Osteocyte (in vitro differentiated cells): ENCODE measurements at regions not wholly inside any gene's neighbourhood (a gene's known extent, or its start where the extent isn't known, plus 50 kb on each side); places are given as distances from the start of the nearest gene placed in this dataset.

Experiments used
- DNase-seq: peaks from one replicate; pipeline ENCODE4 v3.0.0; 2021; ENCODE audit warnings: mixed read lengths; ENCODE audit not compliant: unreplicated experiment; ENCODE audit errors: extremely low spot score
- H3K27ac Mint-ChIP-seq: one replicate; pipeline ENCODE4 v1.8.0; 2021; ENCODE audit warnings: mild to moderate bottlenecking, mixed read lengths; ENCODE audit not compliant: unreplicated experiment
- H3K27me3 Mint-ChIP-seq: one replicate; pipeline ENCODE4 v1.8.0; 2021; ENCODE audit warnings: mixed read lengths; ENCODE audit not compliant: unreplicated experiment
- H3K36me3 Mint-ChIP-seq: one replicate; pipeline ENCODE4 v1.8.0; 2021; ENCODE audit warnings: mixed read lengths; ENCODE audit not compliant: unreplicated experiment
- H3K4me1 Mint-ChIP-seq: one replicate; pipeline ENCODE4 v1.8.0; 2021; ENCODE audit warnings: mixed read lengths; ENCODE audit not compliant: unreplicated experiment
- H3K4me3 Mint-ChIP-seq: one replicate; pipeline ENCODE4 v1.8.0; 2021; ENCODE audit warnings: mild to moderate bottlenecking, moderate library complexity, mixed read lengths; ENCODE audit not compliant: unreplicated experiment
- H3K9me3 Mint-ChIP-seq: one replicate; pipeline ENCODE4 v1.8.0; 2021; ENCODE audit warnings: mixed read lengths; ENCODE audit not compliant: unreplicated experiment
- TF ChIP-seq, protein P1 (sequence below): fragments of 200-600 bp; sonication (generic); IDR thresholded peaks from 2 replicates; pipeline ENCODE4 v1.5.0; 2021; ENCODE audit warnings: antibody characterized with exemption, mild to moderate bottlenecking, moderate library complexity

DNA sequence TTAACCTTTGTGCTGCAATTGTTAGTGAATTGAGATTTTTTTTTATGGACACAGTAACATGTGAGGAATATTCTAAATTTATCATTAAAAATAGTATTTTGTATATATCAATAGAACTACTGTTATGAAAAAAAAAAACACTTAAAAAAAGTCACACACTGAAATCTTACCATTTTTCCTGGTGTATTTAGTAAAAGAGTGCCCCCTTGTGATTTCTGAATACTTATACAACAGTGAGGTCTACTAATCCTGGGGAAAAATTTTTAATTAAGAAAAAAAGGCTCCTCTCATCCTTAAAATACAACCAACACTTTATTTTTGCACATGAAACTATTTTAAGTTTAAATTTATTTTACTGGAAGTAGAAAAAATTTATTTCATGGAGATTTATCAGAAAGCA is 56.4 kb upstream of the SPOCK3 start:
- no peak for DNase-seq
- Mint-ChIP-seq H3K27ac (no peak overlapping the region), H3K36me3 (no peaks in the 10 kb centered on the region), H3K9me3 (peaks cover 14% of the 10 kb centered on the region), H3K4me1 (no peaks in the 10 kb centered on the region), H3K27me3 (no peaks in the 10 kb centered on the region), H3K4me3 (no peak overlapping the region)
- TF ChIP-seq, protein P1, sequence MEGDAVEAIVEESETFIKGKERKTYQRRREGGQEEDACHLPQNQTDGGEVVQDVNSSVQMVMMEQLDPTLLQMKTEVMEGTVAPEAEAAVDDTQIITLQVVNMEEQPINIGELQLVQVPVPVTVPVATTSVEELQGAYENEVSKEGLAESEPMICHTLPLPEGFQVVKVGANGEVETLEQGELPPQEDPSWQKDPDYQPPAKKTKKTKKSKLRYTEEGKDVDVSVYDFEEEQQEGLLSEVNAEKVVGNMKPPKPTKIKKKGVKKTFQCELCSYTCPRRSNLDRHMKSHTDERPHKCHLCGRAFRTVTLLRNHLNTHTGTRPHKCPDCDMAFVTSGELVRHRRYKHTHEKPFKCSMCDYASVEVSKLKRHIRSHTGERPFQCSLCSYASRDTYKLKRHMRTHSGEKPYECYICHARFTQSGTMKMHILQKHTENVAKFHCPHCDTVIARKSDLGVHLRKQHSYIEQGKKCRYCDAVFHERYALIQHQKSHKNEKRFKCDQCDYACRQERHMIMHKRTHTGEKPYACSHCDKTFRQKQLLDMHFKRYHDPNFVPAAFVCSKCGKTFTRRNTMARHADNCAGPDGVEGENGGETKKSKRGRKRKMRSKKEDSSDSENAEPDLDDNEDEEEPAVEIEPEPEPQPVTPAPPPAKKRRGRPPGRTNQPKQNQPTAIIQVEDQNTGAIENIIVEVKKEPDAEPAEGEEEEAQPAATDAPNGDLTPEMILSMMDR = peak; percentile 34

DNA sequence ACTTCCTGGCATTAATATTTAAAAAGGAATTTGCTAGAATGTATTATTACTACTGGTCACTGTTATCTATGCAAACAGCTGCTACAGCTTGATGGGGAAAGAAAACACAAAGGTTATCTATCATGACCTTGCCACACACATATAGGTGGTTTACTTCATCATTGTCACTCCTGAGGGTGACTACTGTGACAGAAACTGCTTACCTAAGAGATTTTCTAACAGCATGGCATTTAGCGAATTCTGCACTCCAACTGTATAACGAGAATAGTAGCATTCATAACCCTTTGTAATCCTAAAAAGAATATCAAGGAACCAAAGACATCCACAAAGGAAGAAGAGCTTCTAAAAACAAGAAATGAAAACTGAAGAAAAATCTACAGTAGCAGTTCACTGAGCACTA is 74.6 kb upstream of the SPOCK3 start:
- TF ChIP-seq, protein P1 = no peak
- Mint-ChIP-seq H3K27ac (no peak overlapping the region), H3K9me3 (no peaks in the 10 kb centered on the region), H3K4me1 (no peaks in the 10 kb centered on the region), H3K4me3 (no peak overlapping the region), H3K36me3 (no peaks in the 10 kb centered on the region), H3K27me3 (no peaks in the 10 kb centered on the region)
- DNase-seq = no peak

DNA sequence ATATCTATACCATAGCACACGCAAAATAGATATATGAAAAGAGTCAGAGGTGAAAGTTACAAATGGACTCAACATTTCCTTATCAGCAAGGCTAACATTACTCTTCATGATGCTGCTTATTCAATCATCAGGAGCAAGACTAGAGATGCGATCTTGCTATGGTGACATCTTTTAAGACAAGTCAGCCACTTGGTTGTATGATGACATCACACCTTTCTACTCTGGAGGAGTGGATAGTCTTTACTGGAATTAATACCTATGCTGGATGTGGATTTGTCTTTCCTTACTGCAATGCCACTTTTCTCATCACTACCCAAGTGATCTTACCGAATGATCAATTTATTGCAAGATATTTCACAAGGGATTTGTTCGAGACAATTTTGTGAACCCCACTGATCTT is 87.0 kb upstream of the SPOCK3 start:
- H3K36me3 Mint-ChIP-seq = no peaks in the 10 kb centered on the region
- H3K27me3 Mint-ChIP-seq = no peaks in the 10 kb centered on the region
- TF ChIP-seq, protein P1 = no peak
- no peak overlapping the region for H3K27ac Mint-ChIP-seq
- no peaks in the 10 kb centered on the region for H3K9me3 Mint-ChIP-seq
- DNase-seq = no peak
- H3K4me1 Mint-ChIP-seq = no peaks in the 10 kb centered on the region
- H3K4me3 Mint-ChIP-seq = no peak overlapping the region

DNA sequence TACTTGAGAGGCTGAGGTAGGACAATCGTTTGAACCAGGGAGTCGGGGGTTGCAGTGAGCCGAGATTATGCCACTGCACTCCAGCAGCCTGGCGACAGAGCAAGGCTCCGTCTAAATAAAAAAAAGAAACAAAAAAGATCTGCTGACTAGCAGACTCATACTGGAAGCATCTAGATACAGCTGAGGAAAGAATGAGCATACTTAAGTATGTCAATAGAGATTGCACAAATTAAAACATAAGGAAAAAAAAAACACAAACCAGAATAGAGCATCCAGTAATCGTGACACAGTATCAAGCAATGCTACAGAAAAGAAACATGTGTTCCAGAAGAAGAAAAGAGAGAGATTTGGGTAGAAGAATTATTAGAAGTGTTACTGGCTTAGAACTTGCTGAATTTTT is 105.5 kb upstream of the SPOCK3 start:
- no peaks in the 10 kb centered on the region for H3K36me3 Mint-ChIP-seq
- no peaks in the 10 kb centered on the region for H3K4me1 Mint-ChIP-seq
- TF ChIP-seq, protein P1 = no peak
- H3K9me3 Mint-ChIP-seq = peaks cover 10% of the 10 kb centered on the region
- no peak for DNase-seq
- H3K27ac Mint-ChIP-seq = no peak overlapping the region
- H3K4me3 Mint-ChIP-seq = no peak overlapping the region
- H3K27me3 Mint-ChIP-seq = no peaks in the 10 kb centered on the region

DNA sequence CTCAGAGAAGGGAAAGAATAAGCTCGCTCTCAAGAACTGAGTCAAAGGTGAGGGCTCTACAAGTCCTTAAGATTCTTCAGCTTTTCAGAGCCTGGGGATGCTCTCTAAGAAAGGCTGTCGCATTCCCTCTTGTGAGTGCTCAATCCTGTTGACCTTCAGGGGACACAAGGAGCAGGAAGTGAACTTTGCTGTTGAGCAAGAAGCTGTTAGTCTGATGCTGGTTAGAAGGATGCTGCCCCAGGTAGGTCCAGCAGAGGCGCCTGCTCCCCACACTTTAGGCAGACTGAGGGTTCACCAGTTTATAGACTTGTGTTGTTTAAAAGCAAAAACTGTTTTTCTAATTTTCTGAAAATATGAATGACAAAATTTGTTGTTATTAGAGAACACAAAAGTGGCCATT is 125.4 kb upstream of the SPOCK3 start:
- H3K9me3 Mint-ChIP-seq = no peaks in the 10 kb centered on the region
- H3K27ac Mint-ChIP-seq = no peak overlapping the region
- no peaks in the 10 kb centered on the region for H3K4me1 Mint-ChIP-seq
- TF ChIP-seq, protein P1 = no peak
- no peak overlapping the region for H3K4me3 Mint-ChIP-seq
- H3K27me3 Mint-ChIP-seq = no peaks in the 10 kb centered on the region
- no peaks in the 10 kb centered on the region for H3K36me3 Mint-ChIP-seq
- no peak for DNase-seq
